Osteocyte (in vitro differentiated cells): ENCODE measurements at regions not wholly inside any gene's neighbourhood (a gene's known extent, or its start where the extent isn't known, plus 50 kb on each side); places are given as distances from the start of the nearest gene placed in this dataset.

Experiments used
- DNase-seq: peaks from one replicate; pipeline ENCODE4 v3.0.0; 2021; ENCODE audit warnings: mixed read lengths; ENCODE audit not compliant: unreplicated experiment; ENCODE audit errors: extremely low spot score
- H3K27ac Mint-ChIP-seq: one replicate; pipeline ENCODE4 v1.8.0; 2021; ENCODE audit warnings: mild to moderate bottlenecking, mixed read lengths; ENCODE audit not compliant: unreplicated experiment
- H3K27me3 Mint-ChIP-seq: one replicate; pipeline ENCODE4 v1.8.0; 2021; ENCODE audit warnings: mixed read lengths; ENCODE audit not compliant: unreplicated experiment
- H3K36me3 Mint-ChIP-seq: one replicate; pipeline ENCODE4 v1.8.0; 2021; ENCODE audit warnings: mixed read lengths; ENCODE audit not compliant: unreplicated experiment
- H3K4me1 Mint-ChIP-seq: one replicate; pipeline ENCODE4 v1.8.0; 2021; ENCODE audit warnings: mixed read lengths; ENCODE audit not compliant: unreplicated experiment
- H3K4me3 Mint-ChIP-seq: one replicate; pipeline ENCODE4 v1.8.0; 2021; ENCODE audit warnings: mild to moderate bottlenecking, moderate library complexity, mixed read lengths; ENCODE audit not compliant: unreplicated experiment
- H3K9me3 Mint-ChIP-seq: one replicate; pipeline ENCODE4 v1.8.0; 2021; ENCODE audit warnings: mixed read lengths; ENCODE audit not compliant: unreplicated experiment
- CTCF ChIP-seq: fragments of 200-600 bp; sonication (generic); IDR thresholded peaks from 2 replicates; pipeline ENCODE4 v1.5.0; 2021; ENCODE audit warnings: antibody characterized with exemption, mild to moderate bottlenecking, moderate library complexity

DNA sequence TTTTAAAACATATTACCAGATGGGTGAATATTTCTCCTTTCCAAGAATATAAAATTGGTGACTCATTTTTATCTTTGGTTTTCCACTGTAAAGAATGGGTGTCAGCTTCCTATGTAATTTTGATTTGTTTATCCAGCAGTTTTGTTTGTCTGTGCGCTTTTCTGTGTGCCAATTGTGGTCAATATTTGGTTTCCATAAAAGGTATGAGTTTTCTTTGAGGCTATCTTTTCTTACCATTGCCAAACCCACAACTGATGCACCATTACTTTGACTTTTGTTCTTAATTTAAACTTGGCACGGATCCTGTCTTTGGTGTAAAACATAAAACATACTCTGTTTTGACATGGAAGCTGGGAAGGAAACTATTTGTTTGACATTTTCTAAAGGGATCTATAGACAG lies 78.8 kb upstream of the NAV3 start:
- peaks cover 19% of the 10 kb centered on the region for H3K27me3 Mint-ChIP-seq
- no peak for DNase-seq

GRCh38 chr12:77746096-77746495 lies 84.6 kb upstream of the NAV3 start:
- DNase-seq = no peak

More for the DNA sequence above, 78.8 kb upstream of the NAV3 start:
- H3K4me3 Mint-ChIP-seq = no peak overlapping the region
- H3K9me3 Mint-ChIP-seq = peaks cover 4% of the 10 kb centered on the region
- peaks cover 21% of the 10 kb centered on the region for H3K4me1 Mint-ChIP-seq
- no peaks in the 10 kb centered on the region for H3K36me3 Mint-ChIP-seq
- no peak for TF ChIP-seq CTCF
- peak overlapping the region; percentile 19 for H3K27ac Mint-ChIP-seq

GRCh38 chr12:77745624-77746023 lies 85.1 kb upstream of the NAV3 start:
- DNase-seq = no peak
- H3K4me1 Mint-ChIP-seq = peaks cover 3% of the 10 kb centered on the region
- no peak overlapping the region for H3K4me3 Mint-ChIP-seq
- no peak overlapping the region for H3K27ac Mint-ChIP-seq
- no peak for TF ChIP-seq CTCF
- peaks cover 4% of the 10 kb centered on the region for H3K9me3 Mint-ChIP-seq
- H3K36me3 Mint-ChIP-seq = no peaks in the 10 kb centered on the region
- peaks cover 17% of the 10 kb centered on the region for H3K27me3 Mint-ChIP-seq

More at GRCh38 chr12:77746096-77746495, 84.6 kb upstream of the NAV3 start:
- Mint-ChIP-seq H3K36me3 (no peaks in the 10 kb centered on the region), H3K27ac (no peak overlapping the region), H3K27me3 (peaks cover 16% of the 10 kb centered on the region), H3K9me3 (peaks cover 4% of the 10 kb centered on the region), H3K4me1 (peaks cover 6% of the 10 kb centered on the region), H3K4me3 (no peak overlapping the region)
- TF ChIP-seq CTCF = no peak

DNA sequence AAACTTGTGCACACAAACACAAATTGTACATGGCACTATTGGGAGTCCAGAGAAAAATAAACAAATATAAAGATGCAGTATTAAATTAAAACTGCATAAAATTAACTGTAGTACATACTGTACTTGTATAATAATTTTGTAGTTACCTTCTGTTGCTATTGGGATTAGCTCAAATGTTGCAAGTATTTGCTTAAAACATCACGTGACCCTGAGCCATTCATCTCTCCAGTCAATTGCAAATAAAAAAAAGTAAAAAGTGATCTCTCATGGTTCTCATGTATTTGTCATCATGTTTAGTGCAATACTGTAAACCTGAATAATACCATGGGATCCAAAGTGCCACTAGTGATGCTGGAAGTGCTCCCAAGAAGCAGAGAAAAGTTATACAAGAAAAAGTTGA lies 88.1 kb upstream of the NAV3 start:
- Mint-ChIP-seq H3K27me3 (peaks cover 18% of the 10 kb centered on the region), H3K36me3 (no peaks in the 10 kb centered on the region), H3K4me1 (no peaks in the 10 kb centered on the region), H3K9me3 (peaks cover 9% of the 10 kb centered on the region), H3K4me3 (no peak overlapping the region), H3K27ac (no peak overlapping the region)
- no peak for DNase-seq
- TF ChIP-seq CTCF = no peak

DNA sequence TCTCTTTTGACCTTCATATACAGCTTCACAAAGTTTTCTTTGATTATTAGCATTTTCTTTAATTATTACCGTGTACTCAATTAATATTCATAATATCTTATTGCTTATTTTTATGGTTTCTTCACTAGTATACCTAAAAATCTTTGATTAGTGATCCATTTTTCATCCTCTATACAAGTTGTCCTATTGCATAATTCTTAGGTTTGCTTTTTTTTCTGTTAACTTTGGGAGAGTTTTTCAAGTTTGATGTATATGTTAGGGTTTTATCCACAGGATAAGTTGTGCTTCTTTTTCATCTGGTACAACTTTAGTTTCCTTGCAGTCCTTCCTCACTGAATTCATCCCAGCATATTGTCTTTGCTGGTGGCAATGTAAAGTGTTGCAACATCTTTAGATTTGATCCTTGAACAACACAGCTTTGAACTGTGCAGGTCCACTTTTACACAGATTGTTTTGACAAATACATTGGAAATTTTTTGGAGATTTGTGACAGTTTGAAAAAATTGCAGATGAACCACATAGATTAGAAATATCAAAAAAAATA lies 88.6 kb upstream of the NAV3 start:
- TF ChIP-seq CTCF = no peak
- DNase-seq = no peak
- peaks cover 9% of the 10 kb centered on the region for H3K9me3 Mint-ChIP-seq
- H3K27ac Mint-ChIP-seq = no peak overlapping the region
- H3K4me1 Mint-ChIP-seq = no peaks in the 10 kb centered on the region
- H3K36me3 Mint-ChIP-seq = no peaks in the 10 kb centered on the region
- peaks cover 18% of the 10 kb centered on the region for H3K27me3 Mint-ChIP-seq
- H3K4me3 Mint-ChIP-seq = no peak overlapping the region
